Loucy (cell line): ENCODE measurements at regions not wholly inside any gene's neighbourhood (a gene's known extent, or its start where the extent isn't known, plus 50 kb on each side); places are given as distances from the start of the nearest gene placed in this dataset.

Experiments
- EZH2phosphoT487 ChIP-seq: fragments of 200-600 bp; IDR thresholded peaks from 2 replicates; pipeline ENCODE4 v1.6.1; 2018; ENCODE audit warnings: antibody characterized with exemption, mild to moderate bottlenecking, moderate library complexity, borderline replicate concordance
- TF ChIP-seq, protein P1 (sequence below): fragments of 200-600 bp; sonication (generic); conservative IDR thresholded peaks from 2 replicates; pipeline ENCODE4 v1.5.1; 2014; ENCODE audit warnings: mild to moderate bottlenecking, antibody characterized with exemption, low read length

DNA sequence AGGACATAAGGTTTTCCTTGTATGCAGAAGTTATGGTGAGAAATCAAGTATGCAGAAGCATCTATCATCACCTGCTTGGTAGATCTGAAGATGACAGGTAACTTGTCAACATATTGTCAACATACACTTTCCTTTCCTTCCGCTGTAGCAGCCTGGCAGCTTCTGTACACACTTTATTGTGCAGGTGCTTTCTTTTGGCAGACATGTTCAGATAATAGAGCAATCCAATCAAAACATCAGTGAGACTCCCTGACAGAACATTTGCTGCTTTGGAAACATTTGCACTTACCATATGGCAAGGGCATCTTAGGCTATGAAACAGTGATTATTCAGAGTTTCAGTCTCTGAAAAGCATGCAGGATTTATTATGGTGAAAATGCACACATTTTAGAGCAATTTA, 161.1 kb upstream of the CDH12 start:
- TF ChIP-seq, protein P1, sequence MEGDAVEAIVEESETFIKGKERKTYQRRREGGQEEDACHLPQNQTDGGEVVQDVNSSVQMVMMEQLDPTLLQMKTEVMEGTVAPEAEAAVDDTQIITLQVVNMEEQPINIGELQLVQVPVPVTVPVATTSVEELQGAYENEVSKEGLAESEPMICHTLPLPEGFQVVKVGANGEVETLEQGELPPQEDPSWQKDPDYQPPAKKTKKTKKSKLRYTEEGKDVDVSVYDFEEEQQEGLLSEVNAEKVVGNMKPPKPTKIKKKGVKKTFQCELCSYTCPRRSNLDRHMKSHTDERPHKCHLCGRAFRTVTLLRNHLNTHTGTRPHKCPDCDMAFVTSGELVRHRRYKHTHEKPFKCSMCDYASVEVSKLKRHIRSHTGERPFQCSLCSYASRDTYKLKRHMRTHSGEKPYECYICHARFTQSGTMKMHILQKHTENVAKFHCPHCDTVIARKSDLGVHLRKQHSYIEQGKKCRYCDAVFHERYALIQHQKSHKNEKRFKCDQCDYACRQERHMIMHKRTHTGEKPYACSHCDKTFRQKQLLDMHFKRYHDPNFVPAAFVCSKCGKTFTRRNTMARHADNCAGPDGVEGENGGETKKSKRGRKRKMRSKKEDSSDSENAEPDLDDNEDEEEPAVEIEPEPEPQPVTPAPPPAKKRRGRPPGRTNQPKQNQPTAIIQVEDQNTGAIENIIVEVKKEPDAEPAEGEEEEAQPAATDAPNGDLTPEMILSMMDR, result no peak
- no peak for TF ChIP-seq EZH2phosphoT487
